Left renal pelvis (tissue), 4 donors: ENCODE measurements at regions not wholly inside any gene's neighbourhood (a gene's known extent, or its start where the extent isn't known, plus 50 kb on each side); places are given as distances from the start of the nearest gene placed in this dataset.

Source experiments
- DNase-seq, 4 donors: peaks; one replicate each; pipeline ENCODE4 v3.0.0-alpha.2; 2013; ENCODE audit warnings: low read depth in 4 of 4, low spot score in 3 of 4

DNA sequence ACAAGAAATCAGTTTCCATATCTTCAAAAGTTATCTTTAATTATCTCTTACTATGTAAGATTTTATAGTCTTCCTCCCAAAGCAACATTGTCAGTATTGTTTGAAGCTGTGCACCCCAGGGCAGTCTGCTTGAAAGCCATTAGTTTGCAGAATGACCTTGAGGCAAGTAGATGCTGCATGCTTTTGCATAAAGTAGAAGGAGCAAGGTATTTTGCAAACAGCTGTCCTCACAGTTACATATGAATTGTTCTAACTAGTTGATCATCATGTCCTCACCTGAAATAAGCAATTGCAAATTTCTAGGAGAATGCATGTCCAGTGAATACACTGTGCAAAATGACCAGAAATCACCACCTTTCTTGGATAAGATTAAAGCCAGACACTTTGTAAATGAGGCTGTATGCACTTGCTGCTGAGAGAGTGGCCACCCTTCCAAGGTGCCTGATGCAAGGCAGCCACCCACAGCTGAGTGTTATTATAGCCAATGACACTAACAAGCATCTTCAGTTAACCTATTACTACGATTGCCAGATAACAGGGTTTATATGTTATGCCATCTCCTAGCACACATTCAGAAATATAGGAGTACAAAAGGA is 730.0 kb upstream of the TMEM132C start:
- no peak for DNase-seq

GRCh38 chr12:127538316-127538715 is 728.7 kb upstream of the TMEM132C start:
- DNase-seq, result no peak

- no peak for DNase-seq
Measured at GRCh38 chr12:127539226-127539858, 727.6 kb upstream of the TMEM132C start.

GRCh38 chr12:127542391-127542790 is 724.6 kb upstream of the TMEM132C start:
- no peak for DNase-seq

GRCh38 chr12:127542931-127543330 is 724.0 kb upstream of the TMEM132C start:
- DNase-seq, result no peak

DNA sequence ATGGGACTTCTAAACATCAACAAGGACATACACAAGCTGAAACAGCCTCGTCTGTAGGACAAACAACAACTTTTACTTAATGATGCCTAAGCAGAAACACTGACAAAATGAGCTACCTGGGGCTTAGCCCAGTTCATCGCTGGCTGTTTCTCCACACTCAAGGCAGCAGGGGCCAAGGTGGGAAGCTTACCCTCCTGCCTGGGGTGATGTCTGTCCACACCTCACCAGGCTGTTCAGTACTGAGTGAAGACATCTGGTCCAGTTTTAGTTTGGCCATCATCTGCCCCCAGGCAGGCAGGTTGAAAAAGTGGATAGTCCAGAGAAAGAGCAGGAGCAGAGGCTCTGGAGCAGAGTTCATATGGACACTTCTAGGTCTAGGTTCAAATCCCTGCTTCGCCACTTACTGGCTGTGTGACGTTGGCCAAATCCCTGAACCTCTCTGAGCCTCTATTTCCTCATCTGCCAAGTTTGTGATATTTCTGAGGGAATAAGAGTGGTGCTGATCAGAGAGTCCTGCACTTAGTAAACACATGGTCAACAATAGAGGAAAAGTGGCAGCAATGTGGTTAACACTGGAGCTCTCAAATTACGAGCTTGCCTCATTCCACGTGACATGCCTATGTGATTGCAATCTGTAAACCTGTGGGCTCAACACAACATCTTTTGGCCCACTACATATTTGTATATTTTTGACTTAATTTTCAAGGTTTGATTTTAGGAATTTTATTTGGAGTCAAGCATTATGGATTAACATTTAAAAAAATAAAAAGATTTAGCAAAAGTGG is 720.1 kb upstream of the TMEM132C start:
- DNase-seq, result no peak

GRCh38 chr12:127548123-127548553 is 718.8 kb upstream of the TMEM132C start:
- no peak for DNase-seq

- DNase-seq, result no peak
Measured at GRCh38 chr12:127550271-127550670, 716.7 kb upstream of the TMEM132C start.

GRCh38 chr12:127552838-127553237 is 714.1 kb upstream of the TMEM132C start:
- no peak for DNase-seq

- no peak for DNase-seq
Measured at GRCh38 chr12:127555071-127555470, 711.9 kb upstream of the TMEM132C start.

- DNase-seq, result no peak
Measured at GRCh38 chr12:127556231-127556886, 710.6 kb upstream of the TMEM132C start.

- DNase-seq, result no peak
Measured at GRCh38 chr12:127558361-127558760, 708.6 kb upstream of the TMEM132C start.

DNA sequence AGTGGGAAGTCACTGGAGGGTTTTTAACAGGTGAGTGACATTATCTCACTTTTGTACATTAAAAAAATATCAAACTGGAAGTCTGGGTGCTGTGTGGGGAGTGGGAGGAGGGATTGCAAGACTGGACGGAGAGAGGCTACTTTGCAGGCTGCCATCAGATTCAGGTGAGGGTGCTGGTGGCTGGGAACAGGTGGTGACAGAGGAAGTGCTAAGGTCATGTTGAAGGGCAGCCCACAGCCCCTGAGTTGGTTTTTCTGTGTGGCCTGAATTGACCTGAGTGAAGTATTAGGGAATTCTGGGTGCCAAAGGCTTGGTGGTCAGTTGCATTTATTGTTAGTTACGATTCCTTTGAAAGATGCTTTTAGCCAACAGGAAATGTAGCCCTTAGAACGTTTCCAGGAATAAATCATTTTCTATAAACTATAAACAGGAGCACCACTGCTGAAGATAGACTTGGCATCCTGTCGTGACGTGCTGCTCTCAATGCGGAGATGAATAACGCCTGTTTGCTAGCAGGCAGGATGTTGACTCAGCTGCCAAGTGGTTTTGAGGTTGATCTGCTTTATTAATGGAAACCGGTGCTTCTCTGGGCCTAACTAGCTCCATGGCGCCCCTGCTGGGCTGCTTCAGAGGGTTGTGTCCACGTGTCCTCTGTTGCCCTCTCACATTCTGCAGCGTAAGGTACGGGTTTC is 707.5 kb upstream of the TMEM132C start:
- DNase-seq, result no peak

DNA sequence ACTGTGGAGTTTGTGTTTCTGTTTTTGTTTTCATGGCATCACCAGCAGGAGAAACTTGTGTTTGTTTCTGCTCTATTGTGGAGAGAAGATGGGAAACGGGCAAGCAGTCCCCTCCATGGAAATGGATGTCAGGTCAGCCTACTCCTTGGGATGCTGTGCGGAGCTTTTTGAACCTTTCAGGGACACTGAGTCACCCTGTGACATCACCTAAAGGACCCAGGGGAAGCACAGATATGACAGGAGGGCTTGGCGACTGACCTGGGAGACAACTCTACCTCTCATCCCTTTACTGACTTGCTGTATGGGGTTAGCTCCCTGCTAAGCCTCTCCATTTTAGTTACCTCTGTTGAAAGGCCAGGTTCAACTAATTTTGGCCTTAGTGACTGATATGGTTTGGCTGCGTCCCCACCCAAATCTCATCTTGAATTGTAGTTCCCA is 706.9 kb upstream of the TMEM132C start:
- no peak for DNase-seq

GRCh38 chr12:127562816-127563215 is 704.2 kb upstream of the TMEM132C start:
- DNase-seq, result no peak

DNA sequence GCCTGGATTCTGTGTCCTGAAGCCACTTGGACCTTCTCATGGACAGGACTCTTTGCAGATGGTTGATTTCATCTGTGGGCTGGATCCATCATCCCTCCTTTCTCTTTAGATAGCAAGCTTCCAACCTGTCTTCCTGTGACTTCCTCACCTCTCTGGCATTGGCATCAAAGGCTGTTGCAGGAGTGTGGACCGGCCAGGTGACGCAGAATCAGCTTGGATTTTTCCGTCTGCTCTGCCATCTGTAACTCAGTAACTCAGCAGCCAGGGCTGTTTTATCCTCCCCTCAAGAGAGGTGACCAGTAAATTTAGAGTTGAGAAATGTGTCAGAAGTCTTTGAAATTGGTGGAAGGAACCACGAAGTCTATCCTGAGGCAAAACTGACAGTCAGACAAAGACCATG is 701.7 kb upstream of the TMEM132C start:
- no peak for DNase-seq

DNA sequence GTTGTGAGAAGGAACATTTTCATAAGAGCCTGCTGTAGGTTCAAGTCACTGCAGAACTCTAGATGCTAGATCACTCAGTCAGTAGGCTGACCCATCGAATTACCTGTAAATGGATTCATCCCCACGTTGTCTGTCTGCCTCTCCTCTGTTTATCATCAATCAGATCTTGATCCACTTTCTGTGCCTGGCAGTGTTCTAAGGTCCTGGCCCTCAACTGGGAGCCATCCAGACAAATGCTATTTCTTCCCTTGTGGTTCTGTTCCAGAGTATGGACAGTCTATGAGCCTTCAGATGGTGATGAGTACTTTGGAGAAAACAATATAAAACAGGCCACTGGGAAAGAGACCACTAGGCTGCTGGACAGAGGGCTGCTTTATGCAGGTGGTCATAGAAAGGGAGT is 699.4 kb upstream of the TMEM132C start:
- DNase-seq, result no peak

DNA sequence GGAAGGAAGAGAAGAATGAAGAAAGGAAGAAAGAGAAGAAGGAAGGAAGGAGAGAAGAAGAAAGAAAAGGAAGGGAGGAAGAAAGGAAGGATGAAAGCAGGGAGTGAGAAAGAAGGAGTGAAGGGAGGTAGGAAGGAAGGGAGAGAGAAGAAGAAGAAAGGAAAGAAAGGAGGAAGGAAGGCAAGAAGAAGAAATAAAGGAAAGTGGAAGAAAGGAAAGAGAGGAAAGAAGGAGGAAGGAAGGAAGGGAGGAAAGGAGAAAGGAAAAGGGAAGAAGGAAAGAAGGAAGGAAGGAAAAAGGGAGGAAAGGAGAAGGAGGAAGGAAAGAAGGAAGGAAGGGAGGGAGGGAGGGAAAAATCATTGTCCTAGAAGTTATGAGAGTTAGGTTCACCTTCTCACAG is 696.6 kb upstream of the TMEM132C start:
- no peak for DNase-seq

- no peak for DNase-seq
Measured at GRCh38 chr12:127570793-127571360, 696.1 kb upstream of the TMEM132C start.

- no peak for DNase-seq
Measured at GRCh38 chr12:127571578-127571977, 695.4 kb upstream of the TMEM132C start.
